Activated CD4-positive, alpha-beta T cell treated with anti-CD3 and anti-CD28 coated beads, Interleukin-2, amount 10 ng/mL, durations not matched to agents 24 days and 14 days (primary cell): ENCODE measurements at regions not wholly inside any gene's neighbourhood (a gene's known extent, or its start where the extent isn't known, plus 50 kb on each side); places are given as distances from the start of the nearest gene placed in this dataset.

Experiments
- DNase-seq: peaks from one replicate; pipeline ENCODE4 v3.0.0; 2022
- H3K27ac Mint-ChIP-seq: one replicate; pipeline ENCODE4 v1.8.0; 2022; ENCODE audit warnings: mild to moderate bottlenecking, mixed read lengths
- H3K27me3 Mint-ChIP-seq: one replicate; pipeline ENCODE4 v1.8.0; 2022; ENCODE audit warnings: mixed read lengths
- H3K36me3 Mint-ChIP-seq: one replicate; pipeline ENCODE4 v1.8.0; 2022; ENCODE audit warnings: low read depth, mild to moderate bottlenecking, mixed read lengths
- H3K4me1 Mint-ChIP-seq: one replicate; pipeline ENCODE4 v1.8.0; 2021; ENCODE audit warnings: mixed read lengths
- H3K4me3 Mint-ChIP-seq: one replicate; pipeline ENCODE4 v1.8.0; 2022; ENCODE audit warnings: mild to moderate bottlenecking, moderate library complexity, mixed read lengths
- H3K9me3 Mint-ChIP-seq: one replicate; pipeline ENCODE4 v1.8.0; 2021; ENCODE audit warnings: mixed read lengths
- intact Hi-C: fragments of 100-400 bp; cut with micrococcal nuclease; formaldehyde crosslinking; loops from one replicate; pipeline ENCODE4 v1.15.1; 2023

- H3K36me3 Mint-ChIP-seq: no peaks in the 10 kb centered on the region
- H3K4me3 Mint-ChIP-seq: no peak overlapping the region
- no peaks in the 10 kb centered on the region for H3K4me1 Mint-ChIP-seq
- H3K9me3 Mint-ChIP-seq: no peaks in the 10 kb centered on the region
- intact Hi-C loops: no loop called here
- H3K27ac Mint-ChIP-seq: no peak overlapping the region
- no peaks in the 10 kb centered on the region for H3K27me3 Mint-ChIP-seq
- no peak for DNase-seq
Observed at GRCh38 chr13:85076343-85076742, 722.9 kb downstream of the SLITRK6 start.

- Mint-ChIP-seq H3K4me3 (no peak overlapping the region), H3K36me3 (no peaks in the 10 kb centered on the region), H3K27me3 (no peaks in the 10 kb centered on the region), H3K27ac (no peak overlapping the region), H3K4me1 (no peaks in the 10 kb centered on the region), H3K9me3 (no peaks in the 10 kb centered on the region)
- no peak for DNase-seq
- intact Hi-C loops: no loop called here
Observed at GRCh38 chr13:85074543-85075313, 724.5 kb downstream of the SLITRK6 start.

GRCh38 chr13:85068231-85068630 lies 731.0 kb downstream of the SLITRK6 start:
- H3K27ac Mint-ChIP-seq: no peak overlapping the region
- DNase-seq: no peak
- H3K27me3 Mint-ChIP-seq: no peaks in the 10 kb centered on the region
- H3K4me1 Mint-ChIP-seq: no peaks in the 10 kb centered on the region
- no peak overlapping the region for H3K4me3 Mint-ChIP-seq
- H3K9me3 Mint-ChIP-seq: no peaks in the 10 kb centered on the region
- intact Hi-C loops: no loop called here
- H3K36me3 Mint-ChIP-seq: no peaks in the 10 kb centered on the region

GRCh38 chr13:85040215-85040614 lies 759.0 kb downstream of the SLITRK6 start:
- Mint-ChIP-seq H3K36me3 (no peaks in the 10 kb centered on the region), H3K4me1 (no peaks in the 10 kb centered on the region), H3K4me3 (no peak overlapping the region), H3K27me3 (no peaks in the 10 kb centered on the region), H3K9me3 (no peaks in the 10 kb centered on the region), H3K27ac (no peak overlapping the region)
- intact Hi-C loops: no loop called here
- DNase-seq: no peak

GRCh38 chr13:85031771-85032170 lies 767.4 kb downstream of the SLITRK6 start:
- no peak for DNase-seq
- H3K4me3 Mint-ChIP-seq: no peak overlapping the region
- H3K27ac Mint-ChIP-seq: no peak overlapping the region
- intact Hi-C loops: no loop called here
- H3K27me3 Mint-ChIP-seq: no peaks in the 10 kb centered on the region
- H3K9me3 Mint-ChIP-seq: no peaks in the 10 kb centered on the region
- H3K36me3 Mint-ChIP-seq: no peaks in the 10 kb centered on the region
- no peaks in the 10 kb centered on the region for H3K4me1 Mint-ChIP-seq

- Mint-ChIP-seq H3K36me3 (no peaks in the 10 kb centered on the region), H3K4me3 (no peak overlapping the region), H3K27me3 (no peaks in the 10 kb centered on the region), H3K27ac (no peak overlapping the region), H3K9me3 (no peaks in the 10 kb centered on the region), H3K4me1 (no peaks in the 10 kb centered on the region)
- intact Hi-C loops: no loop called here
- no peak for DNase-seq
Observed at GRCh38 chr13:85028035-85028434, 771.2 kb downstream of the SLITRK6 start.

GRCh38 chr13:85019121-85019520 lies 780.1 kb downstream of the SLITRK6 start:
- no peaks in the 10 kb centered on the region for H3K27me3 Mint-ChIP-seq
- intact Hi-C loops: no loop called here
- no peaks in the 10 kb centered on the region for H3K4me1 Mint-ChIP-seq
- no peaks in the 10 kb centered on the region for H3K36me3 Mint-ChIP-seq
- H3K9me3 Mint-ChIP-seq: peaks cover 3% of the 10 kb centered on the region
- H3K27ac Mint-ChIP-seq: no peak overlapping the region
- no peak overlapping the region for H3K4me3 Mint-ChIP-seq
- DNase-seq: no peak

- intact Hi-C loops: no loop called here
- no peak for DNase-seq
- H3K4me1 Mint-ChIP-seq: no peaks in the 10 kb centered on the region
Observed at GRCh38 chr13:85013006-85013405, 786.2 kb downstream of the SLITRK6 start.

GRCh38 chr13:85009447-85009846 lies 789.8 kb downstream of the SLITRK6 start:
- Mint-ChIP-seq H3K4me3 (no peak overlapping the region), H3K36me3 (no peaks in the 10 kb centered on the region), H3K27ac (no peak overlapping the region), H3K4me1 (no peaks in the 10 kb centered on the region), H3K27me3 (no peaks in the 10 kb centered on the region), H3K9me3 (peaks cover 7% of the 10 kb centered on the region)
- intact Hi-C loops: no loop called here
- DNase-seq: no peak

More at GRCh38 chr13:85013006-85013405, 786.2 kb downstream of the SLITRK6 start:
- Mint-ChIP-seq H3K9me3 (peaks cover 7% of the 10 kb centered on the region), H3K36me3 (no peaks in the 10 kb centered on the region), H3K27me3 (no peaks in the 10 kb centered on the region), H3K4me3 (no peak overlapping the region), H3K27ac (no peak overlapping the region)

- intact Hi-C loops: no loop called here
- no peaks in the 10 kb centered on the region for H3K9me3 Mint-ChIP-seq
- H3K27me3 Mint-ChIP-seq: no peaks in the 10 kb centered on the region
- no peak overlapping the region for H3K4me3 Mint-ChIP-seq
- DNase-seq: no peak
- no peak overlapping the region for H3K27ac Mint-ChIP-seq
- H3K36me3 Mint-ChIP-seq: no peaks in the 10 kb centered on the region
- H3K4me1 Mint-ChIP-seq: no peaks in the 10 kb centered on the region
Observed at GRCh38 chr13:84999252-84999651, 800.0 kb downstream of the SLITRK6 start.

GRCh38 chr13:84998681-84999080 lies 800.5 kb downstream of the SLITRK6 start:
- Mint-ChIP-seq H3K4me3 (no peak overlapping the region), H3K27ac (no peak overlapping the region), H3K9me3 (no peaks in the 10 kb centered on the region), H3K27me3 (no peaks in the 10 kb centered on the region), H3K4me1 (no peaks in the 10 kb centered on the region), H3K36me3 (no peaks in the 10 kb centered on the region)
- no peak for DNase-seq
- intact Hi-C loops: no loop called here

- Mint-ChIP-seq H3K27me3 (no peaks in the 10 kb centered on the region), H3K9me3 (no peaks in the 10 kb centered on the region), H3K4me1 (no peaks in the 10 kb centered on the region), H3K27ac (no peak overlapping the region), H3K4me3 (no peak overlapping the region), H3K36me3 (no peaks in the 10 kb centered on the region)
- no peak for DNase-seq
- intact Hi-C loops: no loop called here
Observed at GRCh38 chr13:84997858-84998257, 801.4 kb downstream of the SLITRK6 start.

- H3K9me3 Mint-ChIP-seq: no peaks in the 10 kb centered on the region
- H3K36me3 Mint-ChIP-seq: no peaks in the 10 kb centered on the region
- no peak for DNase-seq
- H3K27ac Mint-ChIP-seq: no peak overlapping the region
- no peak overlapping the region for H3K4me3 Mint-ChIP-seq
- intact Hi-C loops: no loop called here
- H3K27me3 Mint-ChIP-seq: no peaks in the 10 kb centered on the region
- no peaks in the 10 kb centered on the region for H3K4me1 Mint-ChIP-seq
Observed at GRCh38 chr13:84994582-84994981, 804.6 kb downstream of the SLITRK6 start.

- no peak overlapping the region for H3K4me3 Mint-ChIP-seq
- no peaks in the 10 kb centered on the region for H3K27me3 Mint-ChIP-seq
- H3K9me3 Mint-ChIP-seq: no peaks in the 10 kb centered on the region
- intact Hi-C loops: no loop called here
- no peak overlapping the region for H3K27ac Mint-ChIP-seq
- H3K4me1 Mint-ChIP-seq: no peaks in the 10 kb centered on the region
- no peaks in the 10 kb centered on the region for H3K36me3 Mint-ChIP-seq
- no peak for DNase-seq
Observed at GRCh38 chr13:84985860-84986259, 813.4 kb downstream of the SLITRK6 start.

- intact Hi-C loops: no loop called here
- H3K27me3 Mint-ChIP-seq: no peaks in the 10 kb centered on the region
- no peak overlapping the region for H3K4me3 Mint-ChIP-seq
- H3K9me3 Mint-ChIP-seq: no peaks in the 10 kb centered on the region
- H3K27ac Mint-ChIP-seq: no peak overlapping the region
- H3K36me3 Mint-ChIP-seq: no peaks in the 10 kb centered on the region
- H3K4me1 Mint-ChIP-seq: no peaks in the 10 kb centered on the region
- DNase-seq: no peak
Observed at GRCh38 chr13:84983321-84983720, 815.9 kb downstream of the SLITRK6 start.
